ENCODE measurements at regions not wholly inside any gene's neighbourhood (a gene's known extent, or its start where the extent isn't known, plus 50 kb on each side); places are given as distances from the start of the nearest gene placed in this dataset.

GRCh38 chr10:78473006-78473405, 439.3 kb downstream of the RPS24 start:
- TF ChIP-seq CTCF (conservative IDR thresholded peaks at IDR 0.05; ENCODE audit: low read depth, low read length) (no peak), EZH2 (IDR thresholded peaks at IDR 0.05; ENCODE audit: borderline replicate concordance, low read depth, low read length, poor library complexity, severe bottlenecking) (no peak)
